HepG2 (cell line): ENCODE measurements at regions not wholly inside any gene's neighbourhood (a gene's known extent, or its start where the extent isn't known, plus 50 kb on each side); places are given as distances from the start of the nearest gene placed in this dataset.

Source experiments
- CENPT ChIP-seq: sonication (generic); formaldehyde crosslinking; IDR thresholded peaks from 2 replicates; pipeline ENCODE4 v1.8.0; 2022; ENCODE audit warnings: low read depth, mild to moderate bottlenecking, moderate library complexity, missing genetic modification reagents
- ETV6 ChIP-seq: sonication (generic); formaldehyde crosslinking; conservative IDR thresholded peaks from 2 replicates; pipeline ENCODE4 v1.4.0; 2020; ENCODE audit warnings: missing genetic modification reagents
- FIP1L1 ChIP-seq: fragments of 200-400 bp; formaldehyde crosslinking; IDR thresholded peaks from 2 replicates; pipeline ENCODE4 v1.6.1; 2018; ENCODE audit warnings: low read depth, mild to moderate bottlenecking, low read length, moderate library complexity, borderline replicate concordance; ENCODE audit not compliant: insufficient read depth
- HNF1A ChIP-seq, 2 experiments: sonication (generic) in 1 of 2; formaldehyde crosslinking in 1 of 2; IDR thresholded peaks; 2 replicates each; pipeline versions ENCODE4 v1.4.0 to v1.6.1; 2016 to 2020; ENCODE audit warnings: borderline replicate concordance in 1 of 2, low read depth in 1 of 2, mild to moderate bottlenecking in 1 of 2, missing genetic modification reagents in 1 of 2
- HOXD1 ChIP-seq: sonication (generic); formaldehyde crosslinking; IDR thresholded peaks from 2 replicates; pipeline ENCODE4 v1.5.0; 2020; ENCODE audit warnings: missing genetic modification reagents
- MED13 ChIP-seq: sonication (generic); formaldehyde crosslinking; IDR thresholded peaks from 2 replicates; pipeline ENCODE4 v1.5.0; 2020; ENCODE audit warnings: missing genetic modification reagents
- RAD21 ChIP-seq: fragments of 450-650 bp; formaldehyde crosslinking; IDR thresholded peaks from 2 replicates; pipeline ENCODE4 v1.5.0; 2020; ENCODE audit warnings: mild to moderate bottlenecking
- RCOR2 ChIP-seq: IDR thresholded peaks from 2 replicates; pipeline ENCODE4 v1.6.1; 2016; ENCODE audit warnings: missing biosample characterization, missing genetic modification reagents
- THYN1 ChIP-seq: sonication (generic); formaldehyde crosslinking; IDR thresholded peaks from 2 replicates; pipeline ENCODE4 v1.8.1; 2023; ENCODE audit warnings: low read depth, mild to moderate bottlenecking, moderate library complexity, missing genetic modification reagents, borderline replicate concordance
- TIGD3 ChIP-seq: sonication (generic); formaldehyde crosslinking; IDR thresholded peaks from 2 replicates; pipeline ENCODE4 v1.5.1; 2020; ENCODE audit warnings: mild to moderate bottlenecking, missing genetic modification reagents, borderline replicate concordance
- ZHX1 ChIP-seq: sonication (generic); formaldehyde crosslinking; IDR thresholded peaks from 2 replicates; pipeline ENCODE4 v1.8.1; 2022; ENCODE audit warnings: low read depth, mild to moderate bottlenecking, missing genetic modification reagents
- ZNF280B ChIP-seq: sonication (generic); formaldehyde crosslinking; IDR thresholded peaks from 2 replicates; pipeline ENCODE4 v1.5.0; 2020; ENCODE audit warnings: missing genetic modification reagents, mild to moderate bottlenecking, borderline replicate concordance
- ZNF629 ChIP-seq: sonication (generic); formaldehyde crosslinking; conservative IDR thresholded peaks from 2 replicates; pipeline ENCODE4 v1.5.0; 2020; ENCODE audit warnings: missing genetic modification reagents
- ZNF709 ChIP-seq: sonication (generic); formaldehyde crosslinking; IDR thresholded peaks from 2 replicates; pipeline ENCODE4 v1.5.0; 2020; ENCODE audit warnings: mild to moderate bottlenecking, missing genetic modification reagents
- ZNF782 ChIP-seq: sonication (generic); formaldehyde crosslinking; IDR thresholded peaks from 2 replicates; pipeline ENCODE4 v1.4.0; 2020; ENCODE audit warnings: missing genetic modification reagents, mild to moderate bottlenecking, borderline replicate concordance
- ZNF792 ChIP-seq: IDR thresholded peaks from 2 replicates; pipeline ENCODE4 v1.6.1; 2016
- ZSCAN29 ChIP-seq: sonication (generic); formaldehyde crosslinking; conservative IDR thresholded peaks from 2 replicates; pipeline ENCODE4 v1.4.0; 2020; ENCODE audit warnings: mild to moderate bottlenecking, missing genetic modification reagents
- ZSCAN9 ChIP-seq: IDR thresholded peaks from 2 replicates; pipeline ENCODE4 v1.6.1; 2016; ENCODE audit warnings: borderline replicate concordance

GRCh38 chr10:58967551-58968388 lies 208.7 kb upstream of the PHYHIPL start (continued):
- peak; percentile 45; the same call in 1 of the 2 replicates for TF ChIP-seq RAD21 (CRISPR knock-in tag)
- TF ChIP-seq THYN1: no peak
- TF ChIP-seq ZNF709 (CRISPR knock-in tag): no peak
- peak; percentile 72; the same call in 1 of the 2 replicates for TF ChIP-seq ZHX1 (CRISPR knock-in tag)
- peak; percentile 80; the same call in 1 of the 2 replicates for TF ChIP-seq ZNF280B (CRISPR knock-in tag)
- no peak for TF ChIP-seq HNF1A (IDR thresholded peaks at IDR 0.05; ENCODE audit: low read depth)
- TF ChIP-seq HNF1A (CRISPR knock-in tag; IDR thresholded peaks at IDR 0.05; ENCODE audit: borderline replicate concordance): peak; percentile 82; the same call in 1 of the 2 replicates
- TF ChIP-seq ZSCAN9 (CRISPR knock-in tag): 0 out of 2 replicates have a peak, but pooled peaks have one; percentile 54
- peak; percentile 66; the same call in 1 of the 2 replicates for TF ChIP-seq ZNF782 (CRISPR knock-in tag)
- no peak for TF ChIP-seq MED13 (CRISPR knock-in tag)
- TF ChIP-seq ETV6 (CRISPR knock-in tag): no peak
- no peak; the same call in 1 of the 2 replicates for TF ChIP-seq ZNF629 (CRISPR knock-in tag)
- peak; percentile 86; the same call in 1 of the 2 replicates for TF ChIP-seq RCOR2 (CRISPR knock-in tag)
- no peak; the same call in 1 of the 2 replicates for TF ChIP-seq ZNF792
- 0 out of 2 replicates have a peak, but pooled peaks have one; percentile 83 for TF ChIP-seq ZSCAN29 (CRISPR knock-in tag)
- TF ChIP-seq TIGD3 (CRISPR knock-in tag): no peak
- peak; percentile 84; the same call in 1 of the 2 replicates for TF ChIP-seq HOXD1 (CRISPR knock-in tag)
- TF ChIP-seq CENPT (CRISPR knock-in tag): no peak
- TF ChIP-seq FIP1L1: no peak
